T-helper 1 cell treated with Interleukin-12 subunit alpha and Interleukin-12 subunit beta and Interleukin-4 antibody, amounts not matched to agents 30 ng/mL and 1 ng/mL, for 36 hours (primary cell): ENCODE measurements at regions not wholly inside any gene's neighbourhood (a gene's known extent, or its start where the extent isn't known, plus 50 kb on each side); places are given as distances from the start of the nearest gene placed in this dataset.

Experiments
- intact Hi-C: fragments of 100-400 bp; cut with micrococcal nuclease; formaldehyde crosslinking; loops from one replicate; pipeline ENCODE4 v1.15.1; 2024

DNA sequence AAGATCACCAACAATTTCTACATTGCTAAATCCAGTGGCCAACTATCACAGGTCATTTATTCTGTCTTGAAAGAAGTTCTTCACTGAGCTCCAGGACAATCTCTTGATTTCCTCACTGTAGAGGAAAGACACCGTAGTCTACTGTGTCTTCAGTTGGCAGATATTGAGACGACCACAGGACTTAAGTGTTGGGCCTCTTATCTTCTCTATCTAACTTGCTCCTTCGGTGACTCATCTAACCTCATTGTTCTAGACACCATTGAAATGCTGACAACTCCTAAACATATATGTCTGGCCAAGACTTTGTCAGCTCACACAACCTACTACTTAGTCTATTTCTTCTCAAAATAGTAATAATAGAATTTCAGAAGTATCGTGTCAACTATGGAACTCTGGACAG lies 425.8 kb downstream of the ARAP2 start:
- intact Hi-C loops: no loop called here

GRCh38 chr4:35820003-35820402 lies 424.3 kb downstream of the ARAP2 start:
- intact Hi-C loops: no loop called here

DNA sequence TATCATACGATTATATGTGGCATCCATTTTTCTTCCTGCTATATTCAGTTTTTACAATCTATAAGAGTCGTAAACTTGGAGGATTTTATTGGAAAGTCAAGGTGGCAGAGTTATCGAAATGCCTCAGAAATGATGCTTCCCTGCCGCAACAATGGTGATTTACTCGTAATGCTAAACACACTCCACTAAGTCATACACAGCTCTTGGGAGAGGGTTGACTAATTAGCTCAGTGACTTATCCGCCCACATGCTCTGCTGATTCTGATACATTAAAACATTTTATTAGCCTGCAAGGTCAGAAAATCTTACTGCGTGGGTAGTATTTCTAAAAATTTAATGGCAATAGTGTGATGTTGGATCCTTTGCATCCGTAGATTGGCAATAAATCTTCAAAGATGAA lies 420.1 kb downstream of the ARAP2 start:
- intact Hi-C loops: no loop called here

GRCh38 chr4:35835893-35836292 lies 408.4 kb downstream of the ARAP2 start:
- intact Hi-C loops: no loop called here

DNA sequence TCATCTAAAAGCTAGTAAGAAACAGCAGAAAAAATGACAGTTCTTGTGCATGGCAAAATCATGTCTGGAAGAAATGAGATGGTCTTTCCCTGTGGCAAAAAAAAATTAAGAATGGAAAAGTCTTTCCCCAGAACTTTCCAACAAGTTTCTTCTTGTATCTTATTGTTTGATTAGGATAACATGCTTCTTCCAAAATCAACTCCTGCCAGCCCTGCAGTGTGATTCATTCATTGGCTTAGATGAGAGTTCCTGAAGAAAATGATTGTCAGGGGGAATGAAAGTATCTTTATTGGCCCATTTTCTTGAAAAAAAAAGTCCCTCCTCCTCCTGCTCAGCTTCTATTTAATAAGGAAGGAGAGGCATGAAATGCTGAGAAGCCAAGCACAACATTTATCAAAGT lies 407.7 kb downstream of the ARAP2 start:
- intact Hi-C loops: no loop called here

DNA sequence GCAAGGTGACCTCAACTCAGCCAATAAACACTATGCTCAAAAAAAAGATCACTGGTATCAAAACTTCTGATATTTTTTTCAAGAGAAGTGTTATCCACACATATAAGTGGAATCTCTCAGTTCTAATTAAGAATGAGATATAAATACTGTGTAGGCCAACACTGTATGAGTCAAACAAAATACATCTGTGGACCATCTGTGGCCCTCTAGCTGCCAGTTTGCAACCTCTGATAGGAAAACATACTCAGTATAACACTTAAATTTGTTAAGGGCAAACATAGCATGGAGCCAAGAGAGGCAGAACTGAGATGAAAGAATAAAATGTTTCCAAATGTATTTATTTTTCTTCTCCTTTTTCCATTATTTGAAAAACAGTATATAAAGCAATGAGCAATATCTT lies 377.3 kb downstream of the ARAP2 start:
- intact Hi-C loops: no loop called here

DNA sequence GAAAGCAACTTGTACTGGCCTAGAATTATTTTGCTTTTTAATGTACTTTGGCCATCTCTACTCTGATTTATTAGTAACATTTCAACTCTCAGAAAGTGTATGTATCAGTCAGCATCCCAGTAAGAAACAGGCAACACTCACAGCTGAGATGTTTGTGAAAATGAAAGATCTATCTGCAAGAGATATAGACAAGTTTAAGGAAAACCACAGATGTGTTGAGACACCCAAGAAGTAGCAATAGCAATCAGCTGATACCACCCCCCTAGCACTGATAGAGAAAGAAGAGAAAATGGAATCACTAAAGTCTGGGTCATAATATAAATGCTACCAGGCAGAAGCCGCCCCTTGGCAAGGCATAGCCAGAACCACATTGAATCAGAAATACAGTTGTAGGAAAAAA lies 372.0 kb downstream of the ARAP2 start:
- intact Hi-C loops: no loop called here

GRCh38 chr4:35879479-35879878 lies 364.8 kb downstream of the ARAP2 start:
- intact Hi-C loops: no loop called here

DNA sequence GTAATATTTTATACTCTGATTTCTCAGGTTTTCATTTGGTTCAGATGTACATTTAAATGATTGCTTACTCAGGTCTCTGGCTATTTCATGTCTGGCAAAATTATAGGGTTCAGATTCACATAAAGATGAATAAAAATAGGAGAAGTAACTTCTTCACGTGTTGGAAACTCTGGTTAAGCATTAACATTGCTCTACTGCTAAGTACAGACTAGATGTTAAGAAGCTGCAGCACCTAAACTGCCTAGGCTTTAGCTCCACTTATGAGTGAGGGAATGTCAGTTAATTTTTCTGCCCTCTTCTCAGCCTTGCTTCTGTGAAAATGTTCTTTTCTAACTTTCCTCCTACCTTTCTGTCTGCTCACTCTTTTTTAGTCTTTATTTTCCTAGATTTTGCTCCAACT lies 361.2 kb downstream of the ARAP2 start:
- intact Hi-C loops: no loop called here

DNA sequence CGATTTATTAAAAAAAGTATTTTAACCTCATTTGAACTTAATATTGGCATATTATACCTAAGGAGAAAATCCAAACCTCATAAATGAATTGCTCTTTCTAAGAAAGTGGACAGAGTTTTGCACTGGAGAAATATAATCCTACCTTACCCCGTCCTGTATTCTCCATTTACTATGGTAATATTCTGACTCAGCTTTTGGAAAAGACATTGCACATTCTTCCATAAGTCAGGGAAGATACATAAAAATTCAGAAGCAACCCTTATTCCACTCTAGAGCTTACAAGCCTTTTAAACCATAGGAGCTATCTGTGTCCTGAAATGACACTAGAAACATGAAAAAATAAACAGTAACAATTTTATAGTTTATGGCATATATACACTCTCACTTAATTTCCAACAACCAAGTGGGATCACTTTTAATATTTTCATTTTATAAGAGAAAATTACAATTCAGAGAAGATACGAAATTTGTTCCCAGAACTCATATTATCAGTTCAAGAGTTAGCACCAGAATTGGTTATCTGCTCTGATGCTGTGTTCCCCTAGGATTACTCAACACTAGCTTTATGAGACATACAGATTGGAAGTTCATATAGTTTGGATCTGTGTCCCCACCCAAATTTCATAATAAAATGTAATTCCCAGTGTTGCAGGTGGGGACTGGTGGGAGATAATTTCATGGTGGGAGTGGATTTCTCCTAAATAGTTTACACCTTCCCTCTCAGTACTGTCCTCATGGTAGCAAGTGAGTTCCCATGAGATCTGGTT lies 359.4 kb downstream of the ARAP2 start:
- intact Hi-C loops: no loop called here

DNA sequence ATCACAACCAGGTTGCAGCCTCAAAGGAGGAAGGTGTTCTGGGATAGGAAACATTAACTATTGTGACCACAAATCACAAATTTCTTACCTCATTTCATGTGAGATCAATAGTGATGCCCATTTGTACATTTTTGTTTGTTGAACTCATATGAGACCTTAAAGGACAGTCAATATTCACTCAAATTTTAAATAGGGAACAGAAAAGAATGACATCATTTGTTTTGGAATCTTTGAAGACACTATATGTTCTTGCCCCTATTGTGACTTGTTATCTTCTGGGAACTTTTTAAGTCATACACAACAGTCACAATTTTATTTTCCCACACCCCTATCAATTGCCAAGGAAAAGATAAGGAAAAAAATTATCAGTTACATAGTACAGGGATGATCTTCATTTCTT lies 346.5 kb downstream of the ARAP2 start:
- intact Hi-C loops: no loop called here

GRCh38 chr4:35900286-35901243 lies 343.7 kb downstream of the ARAP2 start:
- intact Hi-C loops: no loop called here

DNA sequence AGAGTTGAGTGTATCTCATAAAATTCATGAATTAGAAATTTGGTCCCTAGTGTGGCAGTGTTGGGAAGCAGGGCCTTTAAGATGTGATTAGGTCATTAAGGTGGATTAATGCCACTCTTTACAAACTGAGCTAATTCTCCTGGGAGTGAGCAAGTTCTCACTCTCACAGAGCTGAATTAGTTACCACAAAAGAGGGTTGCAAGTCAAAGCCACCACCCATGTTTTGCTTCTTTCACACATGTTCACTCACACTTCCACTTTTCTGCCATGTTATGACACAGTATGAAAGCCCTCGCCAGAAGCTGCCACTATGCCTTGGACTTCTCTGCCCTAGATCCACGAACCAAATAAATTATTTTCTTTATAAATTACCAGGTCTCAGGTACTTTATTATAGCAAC lies 332.1 kb downstream of the ARAP2 start:
- intact Hi-C loops: no loop called here

DNA sequence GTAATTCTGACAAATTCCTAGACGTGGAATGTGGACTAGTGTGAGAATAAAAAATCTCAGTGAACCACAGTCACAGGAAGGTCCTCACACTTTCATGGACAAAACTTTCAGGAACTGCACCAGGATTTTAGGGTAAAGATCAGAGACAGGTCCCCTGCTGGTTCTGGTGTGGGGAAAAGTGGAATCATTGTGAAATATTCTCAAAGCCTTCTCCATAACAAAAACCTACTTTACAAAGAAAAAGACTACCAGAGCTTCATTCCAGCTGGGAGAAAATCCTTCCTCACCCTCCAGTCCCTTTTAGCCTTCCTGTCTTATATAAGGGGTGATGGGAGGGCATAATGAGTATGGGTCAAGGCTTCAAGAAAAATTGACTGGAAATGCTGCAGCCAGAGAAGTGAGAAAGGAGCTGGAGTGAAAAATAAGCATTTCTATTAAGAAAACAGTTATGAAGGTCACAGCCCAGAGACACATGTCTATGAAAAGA lies 325.8 kb downstream of the ARAP2 start:
- intact Hi-C loops: no loop called here

DNA sequence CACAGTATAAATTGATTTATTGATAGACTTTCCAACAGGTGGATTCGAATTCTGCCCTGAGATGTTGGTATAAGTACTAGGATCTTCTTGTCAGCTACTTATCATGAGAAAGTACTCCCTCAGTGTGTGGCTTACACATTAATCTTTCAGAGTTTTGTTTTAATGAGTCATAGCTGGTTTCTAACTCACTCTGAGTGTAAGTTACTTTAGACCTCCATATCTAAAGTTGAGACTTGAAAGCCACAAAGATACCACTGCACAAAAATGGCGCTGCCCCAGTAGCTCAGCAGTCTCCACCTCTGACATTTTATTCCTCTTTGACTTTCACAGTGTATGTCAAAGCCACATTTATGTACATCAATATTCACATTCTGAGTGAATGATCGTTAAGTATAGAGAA lies 318.5 kb downstream of the ARAP2 start:
- intact Hi-C loops: no loop called here

- intact Hi-C loops: no loop called here
Observed at GRCh38 chr4:35926788-35927187, 317.5 kb downstream of the ARAP2 start.

GRCh38 chr4:35933901-35934300 lies 310.4 kb downstream of the ARAP2 start:
- intact Hi-C loops: loop anchor here (1.0 kb wide), 1 partner anchor 209 kb away; no protein-coding TSS in a partner anchor

DNA sequence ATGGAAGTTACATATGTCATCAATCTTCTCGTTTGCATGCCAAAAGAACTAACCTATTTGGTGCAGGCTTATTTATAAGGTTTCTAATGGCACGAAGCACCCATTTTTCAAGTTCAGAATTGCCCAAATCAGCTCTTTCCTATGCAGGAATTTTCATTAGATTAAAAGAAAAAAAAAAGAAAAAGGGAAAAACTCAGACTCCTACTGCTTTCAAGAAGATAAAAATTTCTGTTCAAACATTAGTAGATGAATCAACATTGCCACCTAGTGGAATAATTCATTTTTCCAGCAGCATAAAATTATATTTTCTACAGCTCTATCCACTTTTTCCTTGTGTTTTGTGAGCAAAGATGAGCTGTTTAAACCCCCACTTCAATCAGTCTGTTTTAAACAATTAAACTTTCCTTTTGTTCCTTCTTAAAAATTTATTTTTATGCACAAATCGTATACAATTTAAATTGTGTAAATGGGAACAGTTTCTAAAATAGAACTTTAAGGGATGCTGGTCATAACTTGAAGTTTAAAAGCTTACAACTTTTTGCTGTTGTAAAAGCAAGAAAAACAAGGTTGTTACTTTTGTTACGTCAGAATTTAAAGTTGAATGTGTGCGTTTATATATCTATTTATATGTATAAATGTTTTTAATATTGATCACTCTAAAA lies 309.9 kb downstream of the ARAP2 start:
- intact Hi-C loops: no loop called here

- intact Hi-C loops: no loop called here
Observed at GRCh38 chr4:35938936-35939335, 305.4 kb downstream of the ARAP2 start.

GRCh38 chr4:35939751-35940150 lies 304.6 kb downstream of the ARAP2 start:
- intact Hi-C loops: loop anchor here (5.0 kb wide), 1 partner anchor 248 kb away; no protein-coding TSS in a partner anchor

DNA sequence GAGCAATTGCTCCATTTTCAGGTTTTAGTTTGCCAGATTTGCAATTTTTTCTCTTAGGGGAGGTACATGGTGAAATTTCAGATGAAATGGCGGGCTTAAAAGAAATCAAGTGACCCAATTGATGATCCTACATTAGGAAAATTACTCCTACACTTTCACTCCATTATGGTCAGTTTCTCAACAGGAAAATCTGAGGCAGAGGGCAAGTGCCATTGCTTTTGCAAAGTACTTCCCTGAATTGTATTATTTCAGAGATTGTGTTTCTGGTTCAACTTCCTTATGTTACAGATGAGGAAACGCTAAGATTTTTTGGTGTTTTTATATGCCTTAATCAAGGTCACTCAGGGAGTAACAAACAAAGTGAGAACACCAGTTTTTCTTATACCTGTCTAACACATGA lies 302.2 kb downstream of the ARAP2 start:
- intact Hi-C loops: loop anchor here (5.0 kb wide), 1 partner anchor 245 kb away; no protein-coding TSS in a partner anchor

DNA sequence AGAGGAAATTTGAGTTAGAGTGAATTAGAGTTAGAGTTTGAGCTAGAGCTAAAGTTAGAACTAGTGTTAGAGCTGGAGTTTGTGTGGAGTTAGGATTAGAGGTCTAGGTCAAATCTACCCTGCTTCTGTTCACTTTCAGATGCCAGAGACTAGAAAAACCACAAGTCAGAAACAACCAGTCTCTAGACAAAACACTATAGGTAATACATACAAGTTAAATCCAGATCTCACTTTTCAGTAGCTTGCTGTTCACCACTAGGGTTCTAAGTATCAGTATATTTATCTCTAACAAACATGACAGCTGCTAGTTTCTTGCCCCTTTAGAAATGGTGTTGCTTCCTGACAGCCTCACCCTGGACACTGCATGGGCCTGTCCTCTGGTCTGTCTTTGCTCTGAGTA lies 300.7 kb downstream of the ARAP2 start:
- intact Hi-C loops: loop anchor here (5.0 kb wide), 1 partner anchor 244 kb away; no protein-coding TSS in a partner anchor
